Choroid plexus epithelial cell (primary cell): ENCODE measurements at regions not wholly inside any gene's neighbourhood (a gene's known extent, or its start where the extent isn't known, plus 50 kb on each side); places are given as distances from the start of the nearest gene placed in this dataset.

Experiments
- DNase-seq: peaks from one replicate; pipeline ENCODE4 v3.0.0-alpha.2; 2010; ENCODE audit warnings: low read depth
- H3K4me3 ChIP-seq: 2 replicates; pipeline ENCODE4 v1.5.1; 2011; ENCODE audit warnings: low read depth, mild to moderate bottlenecking, control low read depth, low read length, moderate library complexity
- TF ChIP-seq, protein P1 (sequence below): conservative IDR thresholded peaks from 2 replicates; pipeline ENCODE4 v1.5.1; 2011; ENCODE audit warnings: low read depth, mild to moderate bottlenecking, control low read depth, inconsistent platforms, low read length, moderate library complexity

DNA sequence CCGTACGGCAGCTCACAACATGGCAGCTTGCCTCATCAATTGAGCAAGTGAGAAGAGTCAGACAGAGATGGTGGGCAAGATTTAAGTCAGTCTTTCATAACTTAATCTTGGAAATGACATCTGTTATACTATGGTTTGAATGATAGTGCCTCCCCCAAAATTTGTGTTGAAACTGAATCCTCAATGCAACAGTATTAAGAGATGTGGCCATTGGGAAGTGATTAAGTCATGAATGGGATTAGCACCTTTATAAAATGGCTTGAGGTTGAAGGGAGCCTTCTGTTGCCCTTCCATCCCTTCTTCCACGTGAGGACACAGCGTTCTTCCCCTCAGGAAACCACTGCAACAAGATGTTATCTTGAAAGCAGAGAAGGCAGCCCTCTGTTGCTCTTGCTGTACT, 124.2 kb downstream of the C12orf75 start:
- no peak overlapping the region for H3K4me3 ChIP-seq
- no peak for DNase-seq
- TF ChIP-seq, protein P1, sequence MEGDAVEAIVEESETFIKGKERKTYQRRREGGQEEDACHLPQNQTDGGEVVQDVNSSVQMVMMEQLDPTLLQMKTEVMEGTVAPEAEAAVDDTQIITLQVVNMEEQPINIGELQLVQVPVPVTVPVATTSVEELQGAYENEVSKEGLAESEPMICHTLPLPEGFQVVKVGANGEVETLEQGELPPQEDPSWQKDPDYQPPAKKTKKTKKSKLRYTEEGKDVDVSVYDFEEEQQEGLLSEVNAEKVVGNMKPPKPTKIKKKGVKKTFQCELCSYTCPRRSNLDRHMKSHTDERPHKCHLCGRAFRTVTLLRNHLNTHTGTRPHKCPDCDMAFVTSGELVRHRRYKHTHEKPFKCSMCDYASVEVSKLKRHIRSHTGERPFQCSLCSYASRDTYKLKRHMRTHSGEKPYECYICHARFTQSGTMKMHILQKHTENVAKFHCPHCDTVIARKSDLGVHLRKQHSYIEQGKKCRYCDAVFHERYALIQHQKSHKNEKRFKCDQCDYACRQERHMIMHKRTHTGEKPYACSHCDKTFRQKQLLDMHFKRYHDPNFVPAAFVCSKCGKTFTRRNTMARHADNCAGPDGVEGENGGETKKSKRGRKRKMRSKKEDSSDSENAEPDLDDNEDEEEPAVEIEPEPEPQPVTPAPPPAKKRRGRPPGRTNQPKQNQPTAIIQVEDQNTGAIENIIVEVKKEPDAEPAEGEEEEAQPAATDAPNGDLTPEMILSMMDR, result no peak

GRCh38 chr12:105455261-105455660, 124.8 kb downstream of the C12orf75 start:
- TF ChIP-seq, protein P1, result no peak
- H3K4me3 ChIP-seq, result no peak overlapping the region
- no peak for DNase-seq

- H3K4me3 ChIP-seq, result no peak overlapping the region
- TF ChIP-seq, protein P1, result no peak
- DNase-seq, result no peak
Observed at GRCh38 chr12:105457026-105457425, 126.5 kb downstream of the C12orf75 start.

GRCh38 chr12:105459760-105460330, 129.4 kb downstream of the C12orf75 start:
- no peak overlapping the region for H3K4me3 ChIP-seq
- TF ChIP-seq, protein P1, result no peak
- DNase-seq, result no peak

- peak; percentile 31 for DNase-seq
- TF ChIP-seq, protein P1, result no peak
- H3K4me3 ChIP-seq, result no peak overlapping the region
Observed at GRCh38 chr12:105461271-105461943, 130.9 kb downstream of the C12orf75 start.

- TF ChIP-seq, protein P1, result no peak
- H3K4me3 ChIP-seq, result no peak overlapping the region
- no peak for DNase-seq
Observed at GRCh38 chr12:105461944-105462762, 131.7 kb downstream of the C12orf75 start.
